ENCODE measurements at regions not wholly inside any gene's neighbourhood (a gene's known extent, or its start where the extent isn't known, plus 50 kb on each side); places are given as distances from the start of the nearest gene placed in this dataset.

DNA sequence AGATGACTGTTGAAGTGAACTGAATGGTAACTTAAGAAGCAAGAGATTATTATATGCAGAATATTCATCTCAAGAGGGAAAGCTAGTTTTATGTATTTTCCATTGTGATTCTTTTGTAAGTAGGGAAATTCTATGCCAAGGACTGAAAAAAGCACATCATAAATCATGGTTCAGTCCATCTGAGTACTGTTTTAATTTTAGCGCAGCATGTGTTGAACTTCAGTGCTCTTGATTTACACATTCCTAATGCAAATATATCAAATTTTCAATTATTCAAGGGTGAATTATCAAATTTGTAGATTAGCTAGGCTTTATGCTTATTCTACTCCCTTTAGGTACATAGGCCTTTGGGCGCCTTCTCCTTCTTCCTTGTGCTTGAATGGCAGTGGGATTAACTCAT lies 50.3 kb upstream of the TCF12 start:
- DNase-seq (ENCODE audit: low spot score) = no peak

DNA sequence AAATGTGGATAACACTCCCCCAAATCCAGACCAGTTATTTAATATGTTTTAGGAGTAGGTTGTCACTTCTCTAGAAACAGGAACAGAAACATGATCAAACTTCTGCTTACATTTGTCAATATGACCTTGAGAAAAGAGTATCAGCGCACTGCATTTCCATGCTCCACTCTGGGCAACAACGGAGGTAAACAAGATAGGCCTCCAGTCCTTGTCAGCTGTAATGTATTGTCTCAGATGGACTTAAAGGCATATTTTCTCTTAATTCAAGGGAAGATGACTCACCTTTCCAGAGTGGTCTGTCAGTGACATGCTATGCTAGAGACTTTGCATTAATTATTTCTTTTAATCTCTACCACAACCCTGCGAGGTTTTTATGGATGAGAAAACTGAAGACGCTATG lies 51.6 kb upstream of the TCF12 start:
- DNase-seq (ENCODE audit: low spot score) = no peak

DNA sequence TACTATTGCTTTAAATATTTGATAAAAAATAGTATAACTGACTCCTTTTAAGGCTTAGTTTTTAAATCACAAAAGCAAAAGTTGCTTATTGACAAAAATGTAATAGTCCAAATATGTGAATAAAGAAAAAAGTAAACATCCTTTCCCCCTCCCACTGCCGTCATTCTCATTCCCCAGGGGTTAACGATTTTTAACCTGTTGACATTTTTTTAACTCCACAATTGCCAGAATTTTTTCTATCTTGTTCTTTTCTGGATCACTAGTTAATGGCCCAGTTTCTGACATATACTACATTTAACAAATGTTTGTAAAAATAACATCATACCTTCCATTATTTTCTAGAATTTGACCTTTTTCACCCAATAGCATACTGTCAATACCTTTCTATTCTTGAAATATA lies 60.6 kb upstream of the TCF12 start:
- DNase-seq (ENCODE audit: low spot score) = no peak

DNA sequence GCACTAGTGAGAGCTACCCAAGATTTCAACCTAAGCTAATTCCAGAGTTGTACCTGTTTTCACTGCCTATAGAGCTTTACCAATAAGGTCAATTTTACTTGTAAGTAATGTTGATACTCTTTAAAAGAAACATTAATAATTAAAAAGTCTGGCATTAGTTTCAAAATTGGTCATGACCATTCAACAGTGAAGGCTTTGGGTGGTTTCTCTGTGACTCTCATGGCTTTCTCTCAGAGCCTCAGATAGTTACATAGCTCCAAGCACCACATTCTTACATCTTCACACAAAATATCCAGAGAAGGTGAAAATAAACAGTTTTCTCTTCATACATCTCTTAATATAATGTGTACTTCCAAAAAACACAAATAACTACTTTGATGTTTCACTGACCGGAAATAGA lies 61.5 kb upstream of the TCF12 start:
- no peak for DNase-seq (ENCODE audit: low spot score)

DNA sequence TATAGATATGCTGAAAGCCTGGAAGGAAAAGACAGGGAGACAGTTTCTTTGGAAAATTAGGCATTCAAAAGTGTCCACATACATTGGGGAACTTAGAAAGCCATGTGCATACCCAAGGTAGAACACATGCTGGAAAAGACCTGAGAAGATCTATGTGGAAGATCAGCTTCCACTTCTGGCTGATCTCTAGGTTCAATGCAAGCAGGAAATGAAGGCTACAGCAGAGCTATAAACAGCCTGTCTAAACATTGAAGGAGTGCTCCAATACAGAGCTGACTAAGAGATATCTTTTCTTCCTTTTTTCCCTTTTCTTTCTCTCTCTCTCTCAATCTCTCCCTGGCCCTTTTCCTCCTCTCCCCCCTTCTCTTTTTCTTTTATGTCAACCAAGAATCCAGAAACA lies 73.6 kb upstream of the TCF12 start:
- DNase-seq (ENCODE audit: low spot score) = no peak

DNA sequence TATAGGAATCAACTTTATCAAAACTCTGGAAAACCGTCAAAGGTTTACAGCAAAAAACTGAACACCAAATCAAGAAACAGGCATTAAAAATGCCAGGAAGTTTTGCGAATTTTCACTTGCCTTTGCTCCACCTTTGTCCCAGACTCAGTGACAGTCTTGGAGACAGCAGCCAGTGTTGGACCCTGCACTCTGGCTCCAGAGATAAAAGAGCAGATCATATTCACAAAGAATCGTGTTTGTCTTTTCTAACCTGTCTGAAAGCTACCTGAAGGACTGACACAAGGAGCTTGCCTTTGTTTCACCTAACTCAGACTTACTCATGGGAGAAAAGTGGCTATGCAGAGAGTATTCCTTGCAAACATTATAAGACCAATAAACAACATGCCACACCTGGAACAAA lies 74.0 kb upstream of the TCF12 start:
- no peak for DNase-seq (ENCODE audit: low spot score)

DNA sequence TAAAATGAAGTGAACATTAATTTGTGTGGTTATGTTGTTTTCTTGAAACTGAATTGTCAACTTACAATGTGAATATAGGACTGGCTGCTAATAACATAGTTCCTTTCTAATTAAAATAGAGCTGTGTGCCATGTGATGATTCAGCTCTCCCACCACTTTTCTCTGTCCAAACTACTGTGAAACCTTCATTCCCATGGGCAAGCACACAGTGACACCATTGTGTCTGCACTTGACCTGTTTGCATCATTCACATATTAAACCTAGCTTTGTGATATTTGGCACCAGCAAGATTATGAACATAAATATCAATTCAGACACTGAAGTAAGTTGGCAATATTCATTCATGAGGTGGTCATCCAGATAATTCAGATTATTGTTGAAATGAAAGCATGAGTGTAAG lies 78.8 kb upstream of the TCF12 start:
- no peak for DNase-seq (ENCODE audit: low spot score)

DNA sequence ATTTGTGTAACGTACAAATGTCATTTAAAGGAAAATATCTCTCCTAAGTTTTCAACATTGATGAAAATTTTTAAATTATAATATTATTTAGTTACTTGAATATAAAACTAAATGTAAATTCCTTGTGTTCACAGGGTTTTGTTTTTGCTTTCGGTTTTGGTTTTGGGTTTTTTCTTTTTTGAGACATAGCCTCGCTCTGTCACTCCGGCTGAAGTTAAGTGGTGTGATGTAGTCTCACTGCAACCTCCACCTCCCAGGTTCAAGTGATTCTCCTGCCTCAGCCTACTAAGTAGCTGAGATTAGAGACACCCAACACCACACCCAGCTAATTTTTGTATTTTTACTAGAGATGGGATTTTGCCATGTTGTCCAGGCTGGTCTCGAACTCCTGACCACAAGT lies 79.3 kb upstream of the TCF12 start:
- DNase-seq (ENCODE audit: low spot score) = no peak

DNA sequence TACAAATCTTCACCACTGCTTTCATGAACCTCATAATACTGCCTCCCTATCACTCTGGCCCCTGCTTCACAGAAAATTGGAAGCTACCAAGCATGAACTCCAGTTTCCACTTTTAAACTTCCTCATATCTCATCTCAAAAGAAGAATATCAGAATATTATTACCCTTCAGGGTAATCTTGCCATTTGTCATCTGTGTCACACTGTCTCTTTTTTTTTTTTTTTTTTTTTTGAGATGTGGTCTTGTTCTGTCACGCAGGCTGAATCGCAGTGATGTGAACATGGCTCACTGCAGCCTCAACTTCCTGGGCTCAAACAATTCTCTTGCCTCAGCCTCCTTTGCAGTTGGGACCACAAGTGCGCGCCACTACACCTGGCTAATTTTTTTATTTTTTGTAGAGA lies 80.4 kb upstream of the TCF12 start:
- DNase-seq (ENCODE audit: low spot score) = peak; percentile 10

DNA sequence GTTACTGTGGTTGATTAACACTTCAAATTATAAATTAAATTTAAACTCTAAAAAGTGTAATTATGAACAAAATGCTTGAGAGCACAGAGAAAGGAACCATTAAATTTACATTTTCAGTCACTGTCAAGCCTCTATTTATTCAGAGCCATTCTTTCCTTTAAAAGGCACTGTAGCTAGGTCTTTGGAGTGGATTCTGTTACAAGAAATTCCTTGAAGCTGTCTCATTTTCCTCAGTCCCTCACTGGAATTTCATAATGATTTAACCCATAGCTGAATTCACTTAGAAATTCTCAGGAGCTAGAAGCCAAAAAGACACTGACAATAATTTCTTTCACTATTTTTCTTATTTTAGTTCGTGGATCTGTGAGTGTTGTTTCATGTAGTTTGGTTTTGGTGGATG lies 81.2 kb upstream of the TCF12 start:
- no peak for DNase-seq (ENCODE audit: low spot score)

DNA sequence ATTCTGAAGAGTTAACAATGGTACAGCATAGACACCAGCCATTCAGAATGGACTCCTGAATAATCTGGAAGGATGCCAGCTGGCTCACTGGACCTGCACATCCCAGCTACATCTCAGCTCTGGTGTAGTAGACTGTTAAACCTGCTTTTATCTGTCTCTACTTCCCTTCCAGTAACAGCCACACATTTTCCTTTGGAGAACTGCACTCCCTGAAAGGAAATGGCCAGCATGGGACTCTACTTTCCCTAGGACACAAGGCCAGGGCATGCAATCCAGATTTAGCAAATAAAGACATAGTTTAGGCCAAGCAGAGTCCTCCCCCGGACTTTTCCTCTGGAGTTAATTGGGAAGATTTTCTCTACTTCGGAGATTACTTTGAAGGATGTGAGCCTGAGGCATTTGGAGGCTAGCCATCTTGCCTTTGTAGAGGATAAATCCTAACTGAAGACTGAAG lies 82.7 kb upstream of the TCF12 start:
- DNase-seq (ENCODE audit: low spot score) = no peak

DNA sequence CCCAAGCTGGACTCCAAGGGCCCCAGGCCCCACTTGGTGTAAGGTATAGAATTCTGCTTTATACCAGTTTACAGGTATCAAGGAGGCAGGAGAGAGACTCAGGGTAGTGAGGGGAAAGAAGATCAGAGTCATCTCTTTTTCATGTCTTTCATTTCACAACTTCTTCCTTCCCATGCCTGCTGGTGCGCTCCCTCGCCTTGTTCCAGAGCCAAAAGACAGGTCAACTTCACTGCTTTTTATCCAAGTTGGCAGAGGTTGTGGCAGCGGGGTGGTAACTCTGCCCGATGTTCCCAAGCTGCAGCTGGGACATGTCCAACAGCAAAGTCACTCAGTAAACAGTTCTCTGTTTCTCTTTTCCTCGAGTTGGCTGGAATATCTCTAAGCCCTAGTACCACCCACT lies 86.3 kb upstream of the TCF12 start:
- DNase-seq (ENCODE audit: low spot score) = no peak

DNA sequence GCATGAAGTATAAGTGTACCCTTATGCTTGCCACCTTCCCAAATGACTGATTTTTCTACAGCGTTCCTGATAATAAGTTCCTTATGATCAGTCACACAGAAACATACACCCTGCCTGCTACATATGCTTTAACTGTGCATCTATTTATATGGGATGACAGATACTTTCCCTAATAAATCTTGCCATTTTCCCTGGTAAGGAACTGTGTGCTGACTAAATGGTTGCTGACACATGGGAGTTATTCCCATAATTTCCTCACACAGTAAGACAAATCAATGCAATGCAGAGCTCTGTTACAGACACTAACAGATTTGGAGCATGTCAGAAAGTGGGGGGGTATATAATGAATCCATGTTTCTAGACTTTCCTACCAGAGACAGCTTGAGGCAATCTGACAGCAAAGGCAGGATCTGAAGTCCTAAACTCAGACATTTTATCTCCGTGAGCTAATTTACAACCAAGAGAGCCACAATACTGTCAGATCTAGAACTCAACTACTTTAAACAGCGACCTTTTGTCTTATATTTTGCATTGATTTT lies 86.9 kb upstream of the TCF12 start:
- DNase-seq (ENCODE audit: low spot score) = no peak

DNA sequence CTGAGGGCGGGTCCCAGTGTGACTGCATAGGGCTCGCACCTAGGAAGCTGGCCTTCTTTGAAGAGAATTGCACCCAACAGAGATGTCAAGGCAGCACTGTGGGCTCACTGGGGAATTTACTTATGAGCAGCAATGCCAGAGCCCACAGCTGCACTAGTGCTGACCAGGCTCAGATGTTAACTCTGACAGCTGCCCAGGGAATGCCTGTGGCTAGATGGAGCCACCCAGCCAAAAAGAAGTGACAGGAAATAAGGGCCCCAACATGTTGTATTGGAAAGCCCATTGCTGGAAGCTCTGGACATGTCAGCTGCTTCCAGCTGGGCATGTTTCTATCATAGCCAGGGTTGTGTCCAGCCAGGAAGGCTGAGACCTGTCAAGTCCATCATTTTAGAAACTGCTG lies 90.9 kb upstream of the ZNF280D start:
- no peak for DNase-seq (ENCODE audit: low spot score)

DNA sequence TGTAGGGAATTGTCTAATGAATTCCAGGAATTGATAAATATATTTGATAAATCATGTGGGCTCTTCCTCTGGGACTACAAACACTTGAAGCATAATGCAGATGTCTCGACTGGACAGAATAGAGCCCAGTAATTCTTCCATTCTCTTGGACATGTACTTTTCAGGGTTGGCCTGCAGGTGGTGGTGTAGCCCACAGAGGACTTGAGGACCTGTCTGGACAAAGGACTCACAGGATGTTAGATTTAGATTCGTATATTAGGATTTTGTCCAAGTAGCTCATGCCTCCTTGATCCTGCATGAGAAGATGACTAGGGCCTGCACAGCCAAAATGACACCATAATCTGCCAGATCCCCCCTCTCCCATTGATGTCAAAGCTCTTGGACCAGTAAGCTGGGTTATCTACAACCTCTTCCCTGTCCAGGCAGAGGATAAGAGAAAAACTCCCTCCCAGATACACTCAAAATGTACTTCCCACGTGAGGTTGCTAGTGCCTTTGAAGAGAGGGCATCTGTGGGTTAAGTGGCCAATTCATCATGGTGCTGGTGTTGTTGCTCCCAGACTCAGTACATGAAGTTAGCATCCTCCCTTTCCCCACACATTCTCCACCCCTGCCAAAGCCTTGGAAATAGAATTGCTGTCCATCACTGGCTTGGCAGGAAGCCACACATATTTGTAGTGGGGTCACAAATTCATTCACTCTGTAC lies 88.6 kb upstream of the ZNF280D start:
- DNase-seq (ENCODE audit: low spot score) = peak; percentile 38

DNA sequence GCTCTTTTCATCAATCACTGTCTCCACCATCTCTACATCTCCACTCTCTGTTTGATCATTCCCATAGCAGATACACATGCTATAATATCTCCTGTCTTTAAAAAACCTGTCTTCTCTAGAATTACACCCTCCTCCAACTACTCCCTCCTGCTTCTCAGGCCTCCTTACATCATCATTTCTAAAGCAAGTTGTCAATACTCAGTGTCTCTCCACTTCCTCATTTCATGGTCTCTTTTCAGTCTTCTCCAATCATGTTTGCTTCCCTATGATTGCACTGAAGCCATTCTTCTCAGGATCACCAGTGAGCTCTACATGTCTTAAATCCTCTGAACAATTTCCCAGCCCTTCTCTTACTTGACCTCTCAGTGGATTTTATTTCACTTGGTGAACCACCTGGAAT lies 87.0 kb upstream of the ZNF280D start:
- DNase-seq (ENCODE audit: low spot score) = no peak

DNA sequence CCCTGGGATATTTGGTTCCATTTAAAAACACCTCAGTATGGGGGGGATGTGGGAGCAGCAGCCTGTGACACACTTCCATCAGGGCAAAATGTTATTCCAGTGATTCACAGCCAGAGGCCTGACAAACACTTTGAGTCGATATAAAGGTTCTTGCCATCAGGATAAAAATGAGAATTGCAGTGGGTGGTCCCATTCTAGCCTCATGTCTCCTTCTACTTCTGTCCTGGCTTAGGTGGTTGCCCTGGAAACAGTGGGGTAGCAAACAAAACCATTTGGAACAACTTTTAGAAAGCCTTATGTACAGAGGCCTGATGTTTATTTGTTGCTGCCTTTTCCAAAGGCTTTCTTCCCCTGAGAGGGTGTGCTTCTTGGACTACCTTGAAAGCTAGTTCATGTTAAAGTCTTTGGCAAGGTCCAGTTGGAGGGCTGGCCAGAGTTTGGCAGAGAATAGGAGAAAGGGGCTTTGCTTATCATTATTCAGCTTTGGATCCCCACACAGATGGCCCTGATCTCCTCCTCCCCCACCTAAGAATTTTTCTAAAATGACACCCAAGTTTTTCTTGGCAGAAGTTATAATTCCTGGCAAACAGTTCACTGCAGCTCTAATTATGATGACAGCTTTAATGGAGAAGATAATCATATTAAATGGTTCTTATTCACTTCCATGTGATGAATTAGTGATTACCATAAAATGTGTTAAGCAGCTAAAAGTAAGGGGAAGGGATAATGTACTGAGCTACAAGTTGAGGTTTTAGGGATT lies 84.2 kb upstream of the ZNF280D start:
- DNase-seq (ENCODE audit: low spot score) = no peak

DNA sequence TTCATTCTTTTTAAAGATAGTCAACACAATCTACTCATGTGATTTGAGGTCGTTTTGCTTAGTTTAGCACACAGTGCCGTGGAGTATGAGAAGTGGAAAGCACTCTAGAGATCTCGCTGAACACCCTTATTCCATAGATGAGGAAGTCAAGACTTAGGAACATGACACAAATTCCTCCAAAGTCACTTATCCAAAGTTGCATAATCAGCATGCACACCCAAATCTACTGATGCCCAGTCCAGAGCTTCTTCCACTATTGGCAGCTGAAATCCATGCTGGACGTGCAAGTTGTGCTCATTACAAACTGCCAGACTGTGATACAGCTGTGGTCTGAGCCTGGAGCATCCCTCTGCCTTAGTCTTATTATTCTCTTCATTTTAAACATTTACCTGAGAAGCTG lies 83.5 kb upstream of the ZNF280D start:
- DNase-seq (ENCODE audit: low spot score) = no peak

DNA sequence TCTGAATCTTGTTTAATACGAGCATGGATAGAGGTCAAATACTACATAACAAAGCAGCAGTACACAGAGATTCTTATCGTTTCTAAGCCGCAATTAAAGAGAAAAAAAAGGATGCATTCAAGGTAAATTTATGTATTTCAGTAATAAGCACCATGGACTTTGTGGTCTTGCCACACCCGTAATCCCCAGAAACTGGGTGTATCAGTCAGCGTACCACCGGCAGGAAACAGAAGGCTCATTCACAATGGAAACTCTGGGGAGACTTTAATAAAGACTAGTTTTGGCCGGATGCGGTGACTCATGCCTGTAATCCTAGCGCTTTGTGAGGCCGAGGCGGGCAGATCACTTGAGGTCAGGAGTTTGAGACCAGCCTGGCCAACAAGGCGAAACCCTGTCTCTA lies 81.9 kb upstream of the ZNF280D start:
- DNase-seq (ENCODE audit: low spot score) = no peak

DNA sequence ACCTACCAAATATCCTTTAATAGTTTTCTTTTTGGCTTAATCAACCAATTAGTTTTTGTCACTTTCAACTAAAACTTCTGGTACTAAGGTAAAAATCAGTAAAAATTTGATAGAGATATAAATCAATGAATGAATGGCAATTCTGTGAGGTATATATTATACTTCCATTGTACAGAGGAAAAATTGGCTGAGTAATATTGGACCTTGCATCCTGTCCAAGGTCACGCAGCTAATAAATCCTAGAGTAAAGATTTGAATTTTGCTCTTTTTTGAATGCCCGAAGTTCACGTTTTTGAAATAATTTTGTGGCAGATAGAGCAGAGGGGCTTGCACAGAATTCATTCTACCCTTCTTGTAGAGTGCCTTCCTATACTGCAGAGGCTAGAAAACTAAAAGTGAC lies 81.1 kb upstream of the ZNF280D start:
- DNase-seq (ENCODE audit: low spot score) = no peak

DNA sequence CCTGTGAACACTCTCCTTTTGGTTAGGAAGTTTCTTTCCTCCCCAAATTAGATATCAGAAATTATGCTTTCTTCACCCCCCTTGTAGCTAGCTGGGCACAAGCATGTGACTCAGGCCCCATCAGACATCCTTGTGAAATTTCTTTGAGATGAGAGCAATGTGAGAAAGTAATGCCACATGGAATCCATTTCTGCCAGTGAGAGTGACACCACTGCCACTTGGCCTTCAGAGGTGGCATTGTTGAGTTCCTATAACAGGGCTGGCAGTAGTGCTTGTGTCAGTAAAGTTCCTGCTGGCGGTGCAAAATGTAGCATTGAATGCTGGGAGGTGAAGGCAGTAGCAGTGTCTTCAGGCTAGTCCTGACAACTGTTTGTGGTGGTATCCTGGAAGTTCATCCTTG lies 80.7 kb upstream of the ZNF280D start:
- DNase-seq (ENCODE audit: low spot score) = no peak

DNA sequence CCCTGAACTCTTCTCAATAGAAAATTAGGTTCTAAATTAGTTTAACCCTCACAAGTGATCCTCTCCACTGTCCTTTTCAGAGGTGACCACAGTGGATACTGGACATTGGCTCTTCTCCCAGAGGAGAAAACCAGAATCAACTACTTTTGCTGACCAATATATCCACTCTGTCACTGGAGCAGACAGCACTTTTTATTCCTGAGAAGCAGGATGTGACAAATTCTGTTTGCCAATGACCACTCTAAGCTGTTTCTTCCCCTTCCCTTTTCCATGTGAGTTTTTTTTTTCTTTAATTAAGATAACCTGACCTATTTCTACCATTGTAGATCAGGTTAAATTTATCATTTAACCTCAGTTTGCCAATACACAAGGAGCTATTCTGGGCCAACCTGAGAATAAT lies 79.7 kb upstream of the ZNF280D start:
- no peak for DNase-seq (ENCODE audit: low spot score)

DNA sequence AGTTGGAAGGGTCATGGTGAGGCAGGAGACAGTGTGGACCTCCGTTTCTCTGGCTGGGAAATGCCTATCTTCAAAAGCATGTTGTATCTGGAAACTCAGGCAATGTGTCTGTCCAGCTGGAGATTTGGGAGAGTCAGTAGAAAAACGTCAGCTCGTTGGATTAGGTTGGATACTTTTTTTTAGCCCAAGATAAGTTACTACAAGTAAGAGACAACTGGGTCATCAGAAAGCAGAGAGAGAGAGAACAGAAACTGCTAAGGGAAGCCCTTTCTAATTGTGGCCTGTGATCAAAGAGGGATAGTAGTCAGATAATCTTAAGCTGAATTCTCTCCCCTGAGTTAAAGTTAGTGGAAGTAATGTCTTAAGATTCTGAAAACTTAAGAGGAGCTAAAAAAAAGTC lies 78.9 kb upstream of the ZNF280D start:
- DNase-seq (ENCODE audit: low spot score) = no peak

DNA sequence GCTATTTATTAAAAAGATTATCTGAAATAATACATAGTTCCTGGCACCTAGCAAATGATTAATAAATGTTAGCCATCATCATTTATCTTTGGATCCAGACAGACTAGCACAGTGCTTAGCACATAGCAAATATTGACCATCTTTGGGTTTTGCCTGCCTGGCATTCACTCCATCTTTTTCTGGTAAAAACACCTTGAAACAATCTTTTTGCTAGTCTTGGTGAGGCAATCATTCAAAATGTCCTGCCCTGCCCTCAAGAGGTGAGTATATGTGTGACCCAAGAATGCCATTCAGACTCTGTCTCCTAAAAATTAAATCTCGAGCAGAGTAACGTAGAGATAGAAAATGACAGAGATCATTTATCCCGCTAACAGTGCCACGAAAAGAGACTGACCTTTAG lies 78.3 kb upstream of the ZNF280D start:
- DNase-seq (ENCODE audit: low spot score) = no peak

All from germinal center (tissue), 1 donor.